ENCODE measurements at regions not wholly inside any gene's neighbourhood (a gene's known extent, or its start where the extent isn't known, plus 50 kb on each side); places are given as distances from the start of the nearest gene placed in this dataset.

DNA sequence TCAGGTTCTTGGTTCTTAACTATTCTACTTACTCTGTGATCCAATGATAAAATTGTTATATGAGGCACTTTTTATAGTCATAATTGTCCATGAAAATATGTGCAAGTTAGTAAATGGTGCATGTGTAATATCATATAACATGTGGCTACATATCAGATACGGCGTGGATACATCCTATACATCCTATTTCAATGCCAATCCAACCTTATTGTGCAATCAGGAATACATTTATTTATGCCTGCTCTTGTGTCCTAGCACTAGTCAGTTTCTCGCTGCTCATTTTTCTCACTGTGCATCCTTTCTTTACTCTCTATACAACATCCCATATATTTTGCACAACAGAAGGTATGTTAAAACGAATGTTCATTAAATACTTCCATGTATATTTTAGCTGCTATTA, 1141.1 kb downstream of the FAT4 start:
- H3K27ac ChIP-seq (ENCODE audit: low read depth in 1 of 2, low read length in 2 of 2), result no peak overlapping the region
- 66% methylated on average over 4 of the region's 4 CpGs for WGBS
- DNase-seq (ENCODE audit: low spot score), result no peak

GRCh38 chr4:126458993-126459392, 1144.2 kb downstream of the FAT4 start:
- TF ChIP-seq HNF4A (conservative IDR thresholded peaks at IDR 0.05) (no peak), FOXA2 (IDR thresholded peaks at IDR 0.05) (no peak), JUND (IDR thresholded peaks at IDR 0.05) (no peak), GABPA (IDR thresholded peaks at IDR 0.05 in 1 of 2, conservative IDR thresholded peaks at IDR 0.05 in 1 of 2) (no peak), RAD21 (IDR thresholded peaks at IDR 0.05) (no peak), HNF4G (IDR thresholded peaks at IDR 0.05) (no peak), RXRA (IDR thresholded peaks at IDR 0.05) (no peak), SP1 (IDR thresholded peaks at IDR 0.05) (no peak), REST (IDR thresholded peaks at IDR 0.05) (no peak), NR2F2 (IDR thresholded peaks at IDR 0.05) (no peak), EGR1 (IDR thresholded peaks at IDR 0.05; ENCODE audit: low read depth in 2 of 2) (no peak)
- TF ChIP-seq, protein P1, sequence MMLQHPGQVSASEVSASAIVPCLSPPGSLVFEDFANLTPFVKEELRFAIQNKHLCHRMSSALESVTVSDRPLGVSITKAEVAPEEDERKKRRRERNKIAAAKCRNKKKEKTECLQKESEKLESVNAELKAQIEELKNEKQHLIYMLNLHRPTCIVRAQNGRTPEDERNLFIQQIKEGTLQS (IDR thresholded peaks at IDR 0.05), result no peak
- no peaks in the 10 kb centered on the region for H3K4me1 ChIP-seq (ENCODE audit: control insufficient read depth in 4 of 4, insufficient read depth in 4 of 4, low read length in 3 of 4)
- no peak for DNase-seq (ENCODE audit: low spot score)
- no peak overlapping the region for H3K4me3 ChIP-seq (ENCODE audit: low read depth in 1 of 3, low read length in 3 of 3)
- no peak overlapping the region for H3K27ac ChIP-seq (ENCODE audit: low read depth in 1 of 2, low read length in 2 of 2)
- H3K9me3 ChIP-seq (ENCODE audit: control insufficient read depth in 4 of 4, low read length in 3 of 4), result no peaks in the 10 kb centered on the region
- 48% methylated on average over 1 of the region's 1 CpG for WGBS
- H3K9ac ChIP-seq (ENCODE audit: low read depth in 1 of 2, low read length in 2 of 2), result no peak overlapping the region
- no peaks in the 10 kb centered on the region for H3K36me3 ChIP-seq (ENCODE audit: control insufficient read depth in 4 of 4, insufficient read depth in 3 of 4, low read depth in 1 of 4, low read length in 3 of 4)
- peaks cover 0 to 2% (median 0%) of the 10 kb centered on the region in 4 donors for H3K27me3 ChIP-seq (ENCODE audit: control insufficient read depth in 4 of 4, insufficient read depth in 4 of 4, low read length in 3 of 4)

More for the DNA sequence above, 1141.1 kb downstream of the FAT4 start:
- peaks cover 0 to 2% (median 0%) of the 10 kb centered on the region in 4 donors for H3K27me3 ChIP-seq (ENCODE audit: control insufficient read depth in 4 of 4, insufficient read depth in 4 of 4, low read length in 3 of 4)
- no peak overlapping the region for H3K9ac ChIP-seq (ENCODE audit: low read depth in 1 of 2, low read length in 2 of 2)
- no peaks in the 10 kb centered on the region for H3K9me3 ChIP-seq (ENCODE audit: control insufficient read depth in 4 of 4, low read length in 3 of 4)
- H3K4me1 ChIP-seq (ENCODE audit: control insufficient read depth in 4 of 4, insufficient read depth in 4 of 4, low read length in 3 of 4), result no peaks in the 10 kb centered on the region
- no peak for TF ChIP-seq MAX (IDR thresholded peaks at IDR 0.05)
- no peak for TF ChIP-seq FOXA2 (IDR thresholded peaks at IDR 0.05)
- no peak for TF ChIP-seq TAF1 (conservative IDR thresholded peaks at IDR 0.05)
- TF ChIP-seq, protein P1 (IDR thresholded peaks at IDR 0.05), result no peak
- no peak for TF ChIP-seq RAD21 (IDR thresholded peaks at IDR 0.05)
- TF ChIP-seq NR2F2 (IDR thresholded peaks at IDR 0.05), result no peak
- TF ChIP-seq RXRA (IDR thresholded peaks at IDR 0.05), result no peak
- TF ChIP-seq, protein P2, sequence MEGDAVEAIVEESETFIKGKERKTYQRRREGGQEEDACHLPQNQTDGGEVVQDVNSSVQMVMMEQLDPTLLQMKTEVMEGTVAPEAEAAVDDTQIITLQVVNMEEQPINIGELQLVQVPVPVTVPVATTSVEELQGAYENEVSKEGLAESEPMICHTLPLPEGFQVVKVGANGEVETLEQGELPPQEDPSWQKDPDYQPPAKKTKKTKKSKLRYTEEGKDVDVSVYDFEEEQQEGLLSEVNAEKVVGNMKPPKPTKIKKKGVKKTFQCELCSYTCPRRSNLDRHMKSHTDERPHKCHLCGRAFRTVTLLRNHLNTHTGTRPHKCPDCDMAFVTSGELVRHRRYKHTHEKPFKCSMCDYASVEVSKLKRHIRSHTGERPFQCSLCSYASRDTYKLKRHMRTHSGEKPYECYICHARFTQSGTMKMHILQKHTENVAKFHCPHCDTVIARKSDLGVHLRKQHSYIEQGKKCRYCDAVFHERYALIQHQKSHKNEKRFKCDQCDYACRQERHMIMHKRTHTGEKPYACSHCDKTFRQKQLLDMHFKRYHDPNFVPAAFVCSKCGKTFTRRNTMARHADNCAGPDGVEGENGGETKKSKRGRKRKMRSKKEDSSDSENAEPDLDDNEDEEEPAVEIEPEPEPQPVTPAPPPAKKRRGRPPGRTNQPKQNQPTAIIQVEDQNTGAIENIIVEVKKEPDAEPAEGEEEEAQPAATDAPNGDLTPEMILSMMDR (IDR thresholded peaks at IDR 0.05; ENCODE audit: low read depth, low read length, missing input control), result no peak
- no peak for TF ChIP-seq EGR1 (IDR thresholded peaks at IDR 0.05; ENCODE audit: low read depth in 2 of 2)
- TF ChIP-seq JUND (IDR thresholded peaks at IDR 0.05), result no peak
- no peak for TF ChIP-seq SP1 (IDR thresholded peaks at IDR 0.05)
- H3K4me3 ChIP-seq (ENCODE audit: low read depth in 1 of 3, low read length in 3 of 3), result no peak overlapping the region
- no peaks in the 10 kb centered on the region for H3K36me3 ChIP-seq (ENCODE audit: control insufficient read depth in 4 of 4, insufficient read depth in 3 of 4, low read depth in 1 of 4, low read length in 3 of 4)
